ENCODE measurements at regions not wholly inside any gene's neighbourhood (a gene's known extent, or its start where the extent isn't known, plus 50 kb on each side); places are given as distances from the start of the nearest gene placed in this dataset.

DNA sequence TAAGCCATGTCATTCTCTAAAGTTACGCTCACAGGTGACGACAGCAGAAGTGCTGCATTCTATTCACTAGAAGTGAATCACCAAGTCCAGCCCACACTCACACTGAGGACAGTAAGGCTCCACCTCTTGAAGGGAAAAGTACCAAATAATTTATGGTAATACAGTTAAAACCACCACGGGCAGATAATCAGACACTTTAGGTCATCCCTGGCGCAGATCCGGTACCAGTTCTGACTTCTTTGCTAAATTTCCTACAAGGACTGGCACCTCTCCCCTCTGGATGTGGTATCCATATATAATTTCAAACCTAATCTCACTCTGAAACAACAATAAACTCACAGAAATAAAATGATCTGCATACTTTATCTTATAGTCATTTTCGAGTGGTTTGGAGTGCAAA, 954.7 kb upstream of the GHITM start:
- TF ChIP-seq, protein P1, sequence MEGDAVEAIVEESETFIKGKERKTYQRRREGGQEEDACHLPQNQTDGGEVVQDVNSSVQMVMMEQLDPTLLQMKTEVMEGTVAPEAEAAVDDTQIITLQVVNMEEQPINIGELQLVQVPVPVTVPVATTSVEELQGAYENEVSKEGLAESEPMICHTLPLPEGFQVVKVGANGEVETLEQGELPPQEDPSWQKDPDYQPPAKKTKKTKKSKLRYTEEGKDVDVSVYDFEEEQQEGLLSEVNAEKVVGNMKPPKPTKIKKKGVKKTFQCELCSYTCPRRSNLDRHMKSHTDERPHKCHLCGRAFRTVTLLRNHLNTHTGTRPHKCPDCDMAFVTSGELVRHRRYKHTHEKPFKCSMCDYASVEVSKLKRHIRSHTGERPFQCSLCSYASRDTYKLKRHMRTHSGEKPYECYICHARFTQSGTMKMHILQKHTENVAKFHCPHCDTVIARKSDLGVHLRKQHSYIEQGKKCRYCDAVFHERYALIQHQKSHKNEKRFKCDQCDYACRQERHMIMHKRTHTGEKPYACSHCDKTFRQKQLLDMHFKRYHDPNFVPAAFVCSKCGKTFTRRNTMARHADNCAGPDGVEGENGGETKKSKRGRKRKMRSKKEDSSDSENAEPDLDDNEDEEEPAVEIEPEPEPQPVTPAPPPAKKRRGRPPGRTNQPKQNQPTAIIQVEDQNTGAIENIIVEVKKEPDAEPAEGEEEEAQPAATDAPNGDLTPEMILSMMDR (IDR thresholded peaks at IDR 0.05), result no peak
- TF ChIP-seq POLR2A (IDR thresholded peaks at IDR 0.05), result no peak

Data from uterus (tissue), 2 donors.